ENCODE measurements at regions not wholly inside any gene's neighbourhood (a gene's known extent, or its start where the extent isn't known, plus 50 kb on each side); places are given as distances from the start of the nearest gene placed in this dataset.

DNA sequence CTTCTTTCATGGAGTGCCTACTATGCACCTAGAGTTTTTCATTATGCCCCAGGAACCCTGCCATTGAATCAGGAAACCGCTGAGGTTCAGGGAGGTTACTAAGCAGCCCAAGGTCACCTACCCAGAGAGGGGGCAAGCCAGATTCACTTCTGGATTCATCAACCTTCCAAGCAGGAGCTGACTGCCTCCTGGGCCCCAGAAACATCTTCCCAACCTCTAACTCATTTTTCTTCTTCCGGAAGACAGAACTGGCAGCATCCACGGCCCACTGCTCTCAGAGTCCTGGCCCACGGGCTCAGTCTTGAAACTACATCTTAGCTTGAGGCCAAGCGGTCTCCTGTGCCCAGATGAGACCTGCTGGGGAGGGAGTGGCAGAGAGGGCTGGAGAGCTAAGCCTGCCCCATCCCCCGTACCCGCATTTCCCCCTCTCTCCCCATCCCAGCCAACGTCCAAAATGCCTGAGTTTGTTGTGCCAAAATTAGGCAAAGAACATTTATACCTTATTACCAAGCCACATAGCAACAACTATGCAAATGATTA, 281.0 kb downstream of the CDC5L start:
- TF ChIP-seq CTCF (IDR thresholded peaks at IDR 0.05): no peak
- TF ChIP-seq POLR2A (IDR thresholded peaks at IDR 0.05): no peak

All from Peyer's patch (tissue), 4 donors.